Endothelial cell of umbilical vein (primary cell): ENCODE measurements at regions not wholly inside any gene's neighbourhood (a gene's known extent, or its start where the extent isn't known, plus 50 kb on each side); places are given as distances from the start of the nearest gene placed in this dataset.

Source experiments
- BruUV-seq: library from RNA; stranded (reverse); fragments of 400-500 nt; replicated peaks from 2 replicates; lab custom pipeline; 2021; lab: Mats Ljungman, UMichigan
- CTCF ChIA-PET: fragments of 300-600, 350-600 bp; sonication (Branson Sonifier 250); formaldehyde crosslinking; loops from one replicate; lab custom pipeline; 2021; ENCODE audit warnings: antibody characterized with exemption, inconsistent platforms; lab: Charles Lee
- POLR2A ChIA-PET: fragments of 300-600, 350-600 bp; sonication (Branson Sonifier 250); formaldehyde crosslinking; loops from one replicate; lab custom pipeline; 2021; ENCODE audit warnings: antibody characterized with exemption, inconsistent platforms; lab: Charles Lee
- DNase-seq: peaks from one replicate; pipeline ENCODE4 v3.0.0-alpha.2; 2011; ENCODE audit warnings: low read depth, low spot score
- FAIRE-seq: peaks from 2 replicates; lab custom pipeline; 2011; peaks lifted over from hg19 to GRCh38; lab: Jason Lieb, UNC
- H2AFZ ChIP-seq: 2 replicates; pipeline ENCODE4 v1.6.0; 2012; ENCODE audit warnings: low read depth, low read length, control low read depth, inconsistent platforms
- H3K27ac ChIP-seq: 2 replicates; pipeline ENCODE4 v1.5.1; 2011; ENCODE audit warnings: low read depth, mild to moderate bottlenecking, control low read depth, low read length, moderate library complexity; ENCODE audit not compliant: insufficient read depth
- H3K27me3 ChIP-seq, 2 experiments: 2 replicates each; pipeline versions ENCODE4 v1.6.0 to v1.6.1; 2011; ENCODE audit warnings: low read length in 2 of 2, mixed read lengths in 1 of 2; ENCODE audit not compliant: control insufficient read depth in 2 of 2, insufficient read depth in 2 of 2
- H3K36me3 ChIP-seq, 2 experiments: 2 replicates in 1 of 2; 3 replicates in 1 of 2; pipeline ENCODE4 v1.5.1; 2011; ENCODE audit warnings: low read length in 2 of 2, mild to moderate bottlenecking in 1 of 2, moderate library complexity in 1 of 2; ENCODE audit not compliant: control insufficient read depth in 2 of 2, insufficient read depth in 2 of 2; ENCODE audit errors: extremely low read depth in 1 of 2
- H3K4me1 ChIP-seq: 3 replicates; pipeline ENCODE4 v1.5.1; 2011; ENCODE audit warnings: mild to moderate bottlenecking, low read length; ENCODE audit not compliant: control insufficient read depth, insufficient read depth; ENCODE audit errors: extremely low read depth
- H3K4me2 ChIP-seq: 2 replicates; pipeline ENCODE4 v1.6.1; 2011; ENCODE audit warnings: low read length, control low read depth, mixed read lengths; ENCODE audit not compliant: insufficient read depth
- H3K4me3 ChIP-seq, 3 experiments: fragments of 200-600 bp in 1 of 3; sonication (generic), shearing (Covaris generic) in 1 of 3; replicated peaks in 1 of 3; 2 replicates each; pipeline ENCODE4 v1.5.1; 2011 to 2016; ENCODE audit warnings: control low read depth in 3 of 3, low read length in 3 of 3, mild to moderate bottlenecking in 2 of 3, inconsistent platforms in 1 of 3, low read depth in 1 of 3, moderate library complexity in 1 of 3; ENCODE audit not compliant: insufficient read depth in 1 of 3
- H3K79me2 ChIP-seq: 2 replicates; pipeline ENCODE4 v1.6.0; 2012; ENCODE audit warnings: low read length, inconsistent platforms; ENCODE audit not compliant: control insufficient read depth, insufficient read depth
- H3K9ac ChIP-seq: replicated peaks from 2 replicates; pipeline ENCODE3; 2011; ENCODE audit warnings: low read length, control low read depth; ENCODE audit not compliant: insufficient read depth; ENCODE audit errors: extremely low read depth
- H3K9me1 ChIP-seq: replicated peaks from 3 replicates; pipeline ENCODE4 v1.6.0; 2011; ENCODE audit warnings: mild to moderate bottlenecking, low read length; ENCODE audit not compliant: control insufficient read depth, insufficient read depth; ENCODE audit errors: extremely low read depth
- H3K9me3 ChIP-seq: replicated peaks from 2 replicates; pipeline ENCODE4 v1.5.1; 2012; ENCODE audit warnings: low read length, inconsistent platforms; ENCODE audit not compliant: control insufficient read depth, insufficient read depth
- H4K20me1 ChIP-seq: replicated peaks from 2 replicates; pipeline ENCODE3; 2011; ENCODE audit warnings: mild to moderate bottlenecking, low read length; ENCODE audit not compliant: control insufficient read depth, insufficient read depth; ENCODE audit errors: extremely low read depth
- EZH2 ChIP-seq: IDR thresholded peaks from 2 replicates; pipeline ENCODE4 v1.6.1; 2012; ENCODE audit warnings: borderline replicate concordance, low read depth, mild to moderate bottlenecking, moderate library complexity, low read length, inconsistent platforms; ENCODE audit not compliant: severe bottlenecking
- FOS ChIP-seq: IDR thresholded peaks from 2 replicates; pipeline ENCODE4 v1.6.1; 2011; ENCODE audit warnings: mild to moderate bottlenecking, low read length, moderate library complexity, borderline replicate concordance; ENCODE audit not compliant: insufficient read depth
- GATA2 ChIP-seq: IDR thresholded peaks from 2 replicates; pipeline ENCODE4 v1.7.0; 2011; ENCODE audit warnings: low read depth, mild to moderate bottlenecking, moderate library complexity, mixed read lengths, low read length; ENCODE audit not compliant: insufficient read length, insufficient read depth
- JUN ChIP-seq: IDR thresholded peaks from 2 replicates; pipeline ENCODE4 v1.6.1; 2011; ENCODE audit warnings: borderline replicate concordance, low read depth; ENCODE audit not compliant: insufficient read length, insufficient read depth
- MYC ChIP-seq: IDR thresholded peaks from one replicate; pipeline ENCODE4 v1.6.1; 2011; ENCODE audit warnings: mild to moderate bottlenecking, low read depth, low read length
- POLR2A ChIP-seq: IDR thresholded peaks from 2 replicates; pipeline ENCODE4 v1.6.1; 2012; ENCODE audit warnings: low read depth, mild to moderate bottlenecking, control low read depth, low read length
- POLR2AphosphoS5 ChIP-seq: IDR thresholded peaks from 2 replicates; pipeline ENCODE4 v1.6.1; 2012; ENCODE audit warnings: low read depth, mild to moderate bottlenecking, control low read depth, low read length, moderate library complexity; ENCODE audit not compliant: insufficient read depth
- dilution Hi-C: fragments of 300-500 bp; cut with MboI; formaldehyde crosslinking; loops from one replicate; pipeline ENCODE4 v1.15.0; 2019; ENCODE audit warnings: low sequenced_read_pairs; ENCODE audit not compliant: extremely low pct_ligation_motif_present
- intact Hi-C: fragments of 100-400 bp; cut with micrococcal nuclease; formaldehyde crosslinking; loops from one replicate; pipeline ENCODE4 v1.10.0; 2022
- TF ChIP-seq, protein P1 (sequence below), 2 donors: IDR thresholded peaks; 1 replicate in 1 of 2; 2 replicates in 1 of 2; pipeline ENCODE4 v1.5.1; 2011; ENCODE audit warnings: low read length in 2 of 2, mild to moderate bottlenecking in 2 of 2, moderate library complexity in 2 of 2, control low read depth in 1 of 2, inconsistent platforms in 1 of 2, low read depth in 1 of 2; ENCODE audit not compliant: insufficient read depth in 1 of 2; ENCODE audit errors: extremely low read depth in 1 of 2
- TF ChIP-seq, protein P2 (sequence below): IDR thresholded peaks from 2 replicates; pipeline ENCODE4 v1.6.1; 2011; ENCODE audit not compliant: insufficient read depth, insufficient read length

GRCh38 chr16:65954446-65954845, 412.0 kb upstream of the CDH5 start:
- H3K79me2 ChIP-seq, result no peaks in the 10 kb centered on the region
- H3K27ac ChIP-seq, result no peak overlapping the region
- no peaks in the 10 kb centered on the region for H3K9me3 ChIP-seq
- TF ChIP-seq JUN (no peak), GATA2 (no peak), FOS (no peak), MYC (no peak), EZH2 (no peak), POLR2AphosphoS5 (no peak), POLR2A (no peak)
- TF ChIP-seq, protein P1, sequence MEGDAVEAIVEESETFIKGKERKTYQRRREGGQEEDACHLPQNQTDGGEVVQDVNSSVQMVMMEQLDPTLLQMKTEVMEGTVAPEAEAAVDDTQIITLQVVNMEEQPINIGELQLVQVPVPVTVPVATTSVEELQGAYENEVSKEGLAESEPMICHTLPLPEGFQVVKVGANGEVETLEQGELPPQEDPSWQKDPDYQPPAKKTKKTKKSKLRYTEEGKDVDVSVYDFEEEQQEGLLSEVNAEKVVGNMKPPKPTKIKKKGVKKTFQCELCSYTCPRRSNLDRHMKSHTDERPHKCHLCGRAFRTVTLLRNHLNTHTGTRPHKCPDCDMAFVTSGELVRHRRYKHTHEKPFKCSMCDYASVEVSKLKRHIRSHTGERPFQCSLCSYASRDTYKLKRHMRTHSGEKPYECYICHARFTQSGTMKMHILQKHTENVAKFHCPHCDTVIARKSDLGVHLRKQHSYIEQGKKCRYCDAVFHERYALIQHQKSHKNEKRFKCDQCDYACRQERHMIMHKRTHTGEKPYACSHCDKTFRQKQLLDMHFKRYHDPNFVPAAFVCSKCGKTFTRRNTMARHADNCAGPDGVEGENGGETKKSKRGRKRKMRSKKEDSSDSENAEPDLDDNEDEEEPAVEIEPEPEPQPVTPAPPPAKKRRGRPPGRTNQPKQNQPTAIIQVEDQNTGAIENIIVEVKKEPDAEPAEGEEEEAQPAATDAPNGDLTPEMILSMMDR (IDR thresholded peaks at IDR 0.05; ENCODE audit: extremely low read depth in 1 of 2, insufficient read depth in 1 of 2, low read depth in 1 of 2, low read length in 2 of 2), result no peak
- TF ChIP-seq, protein P2, sequence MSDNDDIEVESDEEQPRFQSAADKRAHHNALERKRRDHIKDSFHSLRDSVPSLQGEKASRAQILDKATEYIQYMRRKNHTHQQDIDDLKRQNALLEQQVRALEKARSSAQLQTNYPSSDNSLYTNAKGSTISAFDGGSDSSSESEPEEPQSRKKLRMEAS, result no peak
- no peaks in the 10 kb centered on the region for H3K27me3 ChIP-seq
- BruUV-seq, result no TSS peak
- H3K36me3 ChIP-seq, result no peaks in the 10 kb centered on the region
- ChIA-PET POLR2A (no interaction called here), CTCF (no interaction called here)
- H3K4me3 ChIP-seq, result no peak overlapping the region
- H3K4me1 ChIP-seq, result no peaks in the 10 kb centered on the region
- H3K9ac ChIP-seq, result no peak overlapping the region
- DNase-seq, result no peak
- no peaks in the 10 kb centered on the region for H3K9me1 ChIP-seq
- no peak overlapping the region for H2AFZ ChIP-seq
- dilution Hi-C loops (no loop called here), intact Hi-C loops (no loop called here)
- FAIRE-seq, result no peak
- H3K4me2 ChIP-seq, result no peak overlapping the region
- no peaks in the 10 kb centered on the region for H4K20me1 ChIP-seq
